HEK293 (cell line): ENCODE measurements at regions not wholly inside any gene's neighbourhood (a gene's known extent, or its start where the extent isn't known, plus 50 kb on each side); places are given as distances from the start of the nearest gene placed in this dataset.
A peak's percentile ranks its signal among the peaks of the same experiment; 100 is the strongest.

Experiments
- CTCF ChIA-PET: fragments of 350-600 bp; formaldehyde crosslinking; extraction: SDS; loops from one replicate; lab custom pipeline; 2021; ENCODE audit warnings: antibody characterized with exemption; lab: Yijun Ruan, JAX
- POLR2A ChIA-PET: fragments of 300-600 bp; formaldehyde crosslinking; extraction: SDS; loops from one replicate; lab custom pipeline; 2020; ENCODE audit warnings: antibody characterized with exemption, inconsistent platforms; lab: Yijun Ruan, JAX
- H3K27ac ChIP-seq: fragments of 200-500 bp; sonication (Bioruptor generic); 2 replicates; pipeline ENCODE4 v1.5.1; 2014; ENCODE audit warnings: low read depth, low read length, control low read depth, inconsistent platforms; ENCODE audit errors: extremely low read depth
- H3K36me3 ChIP-seq, 2 experiments: fragments of 200-500 bp in 1 of 2; sonication (Bioruptor generic) in 1 of 2; 1 replicate in 1 of 2; 2 replicates in 1 of 2; pipeline ENCODE4 v1.5.1; 2014 to 2017; ENCODE audit warnings: inconsistent platforms in 2 of 2, low read length in 2 of 2; ENCODE audit not compliant: control insufficient read depth in 2 of 2, insufficient read depth in 1 of 2
- H3K4me1 ChIP-seq: fragments of 200-500 bp; sonication (Bioruptor generic); 2 replicates; pipeline ENCODE4 v1.5.1; 2014; ENCODE audit warnings: mild to moderate bottlenecking, low read length, inconsistent platforms; ENCODE audit not compliant: control insufficient read depth, insufficient read depth
- H3K4me3 ChIP-seq: 2 replicates; pipeline ENCODE4 v1.5.1; 2011; ENCODE audit warnings: low read depth, mild to moderate bottlenecking, control low read depth, low read length, moderate library complexity
- H3K9me3 ChIP-seq: fragments of 200-500 bp; sonication (Bioruptor generic); 2 replicates; pipeline ENCODE4 v1.5.1; 2014; ENCODE audit warnings: low read depth, low read length, inconsistent platforms; ENCODE audit not compliant: control insufficient read depth, insufficient read depth
- GLI2 ChIP-seq: fragments of 450-650 bp; formaldehyde crosslinking; IDR thresholded peaks from 2 replicates; pipeline ENCODE4; 2017; ENCODE audit warnings: missing biosample characterization, missing genetic modification characterization, low read depth, borderline replicate concordance
- IKZF3 ChIP-seq: fragments of 450-650 bp; IDR thresholded peaks from 2 replicates; pipeline ENCODE4 v1.5.0; 2018; ENCODE audit warnings: missing biosample characterization, mild to moderate bottlenecking, missing genetic modification characterization, moderate library complexity
- PRDM1 ChIP-seq: fragments of 450-650 bp; formaldehyde crosslinking; IDR thresholded peaks from 2 replicates; pipeline ENCODE4; 2016; ENCODE audit warnings: missing biosample characterization, missing genetic modification characterization
- SCRT2 ChIP-seq: fragments of 450-650 bp; formaldehyde crosslinking; IDR thresholded peaks from 2 replicates; pipeline ENCODE4 v1.5.1; 2016; ENCODE audit warnings: missing biosample characterization, missing genetic modification characterization
- WT1 ChIP-seq: fragments of 450-650 bp; formaldehyde crosslinking; IDR thresholded peaks from 2 replicates; pipeline ENCODE4 v1.5.1; 2016; ENCODE audit warnings: missing biosample characterization, missing genetic modification characterization
- ZBTB7A ChIP-seq: fragments of 450-650 bp; formaldehyde crosslinking; IDR thresholded peaks from 2 replicates; pipeline ENCODE4 v1.5.1; 2016; ENCODE audit warnings: low read depth, missing biosample characterization, missing genetic modification characterization
- ZFP37 ChIP-seq: fragments of 450-650 bp; formaldehyde crosslinking; IDR thresholded peaks from 2 replicates; pipeline ENCODE4 v1.5.1; 2016; ENCODE audit warnings: missing biosample characterization, missing genetic modification characterization
- ZFP41 ChIP-seq: fragments of 450-650 bp; formaldehyde crosslinking; IDR thresholded peaks from 2 replicates; pipeline ENCODE4 v1.5.1; 2016; ENCODE audit warnings: missing biosample characterization, missing genetic modification characterization, borderline replicate concordance
- ZNF114 ChIP-seq: fragments of 450-650 bp; formaldehyde crosslinking; IDR thresholded peaks from 2 replicates; pipeline ENCODE4 v1.5.0; 2017; ENCODE audit warnings: missing biosample characterization, missing genetic modification characterization
- ZNF184 ChIP-seq: fragments of 450-650 bp; IDR thresholded peaks from 2 replicates; pipeline ENCODE4 v1.5.1; 2018; ENCODE audit warnings: missing biosample characterization, mild to moderate bottlenecking, missing genetic modification characterization
- ZNF19 ChIP-seq: fragments of 450-650 bp; formaldehyde crosslinking; IDR thresholded peaks from 2 replicates; pipeline ENCODE4; 2016; ENCODE audit warnings: missing biosample characterization, missing genetic modification characterization, low read depth
- ZNF202 ChIP-seq: fragments of 450-650 bp; formaldehyde crosslinking; IDR thresholded peaks from 2 replicates; pipeline ENCODE4 v1.5.1; 2016; ENCODE audit warnings: missing biosample characterization, missing genetic modification characterization, borderline replicate concordance
- ZNF266 ChIP-seq: fragments of 450-650 bp; formaldehyde crosslinking; IDR thresholded peaks from 2 replicates; pipeline ENCODE4 v1.5.1; 2016; ENCODE audit warnings: missing biosample characterization, missing genetic modification characterization, low read depth
- ZNF280D ChIP-seq: fragments of 450-650 bp; formaldehyde crosslinking; IDR thresholded peaks from 2 replicates; pipeline ENCODE4 v1.5.1; 2016; ENCODE audit warnings: missing biosample characterization, missing genetic modification characterization
- ZNF404 ChIP-seq: fragments of 450-650 bp; formaldehyde crosslinking; IDR thresholded peaks from 2 replicates; pipeline ENCODE4 v1.5.1; 2017; ENCODE audit warnings: missing biosample characterization, missing genetic modification characterization
- ZNF513 ChIP-seq: fragments of 450-650 bp; IDR thresholded peaks from 2 replicates; pipeline ENCODE4 v1.5.1; 2018; ENCODE audit warnings: missing biosample characterization, missing genetic modification characterization
- ZNF521 ChIP-seq: fragments of 450-650 bp; formaldehyde crosslinking; IDR thresholded peaks from 2 replicates; pipeline ENCODE4 v1.5.1; 2017; ENCODE audit warnings: missing biosample characterization, mild to moderate bottlenecking, missing genetic modification characterization
- ZNF677 ChIP-seq: fragments of 450-650 bp; IDR thresholded peaks from 2 replicates; pipeline ENCODE4 v1.5.0; 2018; ENCODE audit warnings: missing biosample characterization, mild to moderate bottlenecking, missing genetic modification characterization, moderate library complexity

- POLR2A ChIA-PET: no interaction called here
- 0 out of 2 replicates have a peak, but pooled peaks have one; percentile 34 for TF ChIP-seq SCRT2
- TF ChIP-seq GLI2 (tag by site-specific recombination): no peak
- TF ChIP-seq ZFP41: no peak
- no peak for TF ChIP-seq ZNF404 (tag by site-specific recombination)
- no peak for TF ChIP-seq WT1 (tag by site-specific recombination)
- no peak for TF ChIP-seq ZNF184
- no peaks in the 10 kb centered on the region for H3K9me3 ChIP-seq
- H3K4me3 ChIP-seq: no peak overlapping the region
- no peaks in the 10 kb centered on the region for H3K36me3 ChIP-seq
- H3K27ac ChIP-seq: no peak overlapping the region
- H3K4me1 ChIP-seq: no peaks in the 10 kb centered on the region
- CTCF ChIA-PET: interaction anchor here (0.9 kb wide), 1 partner anchor 46 kb away, joined by 3 read pairs; no protein-coding TSS in a partner anchor
Measured at GRCh38 chr10:123943307-123943706, 51.7 kb upstream of the CPXM2 start.

GRCh38 chr10:123942114-123942861 is 50.7 kb upstream of the CPXM2 start:
- H3K36me3 ChIP-seq: no peaks in the 10 kb centered on the region
- no peaks in the 10 kb centered on the region for H3K4me1 ChIP-seq
- no peak overlapping the region for H3K27ac ChIP-seq
- POLR2A ChIA-PET: no interaction called here
- no peak overlapping the region for H3K4me3 ChIP-seq
- CTCF ChIA-PET: no interaction called here
- TF ChIP-seq ZNF114 (tag by site-specific recombination) (no peak), PRDM1 (no peak), ZNF266 (tag by site-specific recombination) (no peak), ZNF521 (tag by site-specific recombination) (no peak), IKZF3 (tag by site-specific recombination) (no peak), ZNF202 (tag by site-specific recombination) (no peak), ZNF19 (tag by site-specific recombination) (no peak), ZNF513 (no peak), ZNF677 (tag by site-specific recombination) (no peak), ZNF280D (tag by site-specific recombination) (no peak), ZBTB7A (tag by site-specific recombination) (no peak), ZFP37 (tag by site-specific recombination) (no peak)
- no peaks in the 10 kb centered on the region for H3K9me3 ChIP-seq
